ENCODE measurements at regions not wholly inside any gene's neighbourhood (a gene's known extent, or its start where the extent isn't known, plus 50 kb on each side); places are given as distances from the start of the nearest gene placed in this dataset.

DNA sequence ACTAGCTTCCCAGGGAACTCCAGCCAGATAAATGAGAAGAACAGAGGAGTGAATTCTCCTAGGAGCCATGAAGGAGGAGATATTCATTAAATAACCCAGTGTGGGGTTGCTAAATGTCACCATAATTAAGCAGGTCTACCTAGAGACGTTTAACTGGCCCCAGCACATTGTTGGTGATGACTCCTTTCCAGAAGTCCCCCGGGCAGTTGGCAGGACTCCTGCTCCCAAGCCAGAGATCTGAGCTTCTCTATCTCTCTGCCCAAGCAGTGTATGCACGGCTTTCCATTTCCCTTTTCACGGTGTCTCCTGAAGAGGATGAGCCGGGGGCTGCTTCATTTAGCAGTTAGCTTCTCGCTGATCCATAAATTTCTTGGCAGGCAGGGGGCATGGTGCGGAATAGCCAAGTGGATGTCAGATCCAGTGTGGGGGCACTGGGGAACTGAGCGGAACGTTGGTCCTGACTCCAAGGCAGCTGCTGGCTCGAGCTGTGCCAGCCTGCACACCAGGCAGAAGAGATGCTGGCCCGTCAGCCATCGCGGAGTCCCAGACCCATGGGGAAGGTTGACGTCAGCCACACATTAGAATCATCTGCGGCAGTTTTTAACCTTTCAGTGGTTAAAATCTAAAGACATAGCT, 142.0 kb upstream of the NPY start:
- Histone ChIP-seq H3K36me3 (ENCODE audit: control insufficient read depth in 2 of 3, insufficient read depth in 3 of 3, low read length in 3 of 3) (no peaks in the 10 kb centered on the region), H3K4me1 (ENCODE audit: control insufficient read depth in 2 of 2, insufficient read depth in 2 of 2, low read length in 2 of 2) (no peaks in the 10 kb centered on the region), H3K27me3 (ENCODE audit: control insufficient read depth in 2 of 2, insufficient read depth in 2 of 2, low read length in 2 of 2) (no peaks in the 10 kb centered on the region), H3K4me3 (ENCODE audit: low read length) (no peak overlapping the region), H3K9me3 (ENCODE audit: control insufficient read depth in 2 of 3, low read length in 3 of 3) (no peaks in the 10 kb centered on the region), H3K27ac (ENCODE audit: low read depth, low read length) (no peak overlapping the region)
- Mint-ChIP-seq H3K36me3 (no peaks in the 10 kb centered on the region), H3K27me3 (peaks cover 0 to 36% (median 27%) of the 10 kb centered on the region in 5 donors), H3K4me3 (no peak overlapping the region), H3K27ac (no peak overlapping the region), H3K4me1 (no peaks in the 10 kb centered on the region), H3K9me3 (peaks cover 0 to 4% (median 0%) of the 10 kb centered on the region in 11 donors)
- ChIA-PET CTCF (interaction anchor here (0.6 kb wide), 1 partner anchor 36 kb away, joined by 3 read pairs; no protein-coding TSS in a partner anchor), POLR2A (no interaction called here)
- intact Hi-C loops (cut with micrococcal nuclease) = no loop called here
- DNase-seq (no peak), ATAC-seq (no peak)

- ChIA-PET CTCF (no interaction called here), POLR2A (no interaction called here)
- Mint-ChIP-seq H3K36me3 (no peaks in the 10 kb centered on the region), H3K4me1 (no peaks in the 10 kb centered on the region), H3K27me3 (peaks cover 0 to 24% (median 18%) of the 10 kb centered on the region in 5 donors), H3K27ac (no peak overlapping the region), H3K9me3 (peaks cover 0 to 4% (median 0%) of the 10 kb centered on the region in 11 donors), H3K4me3 (no peak overlapping the region)
- H3K4me3 ChIP-seq (ENCODE audit: low read length) = no peak overlapping the region
- no peaks in the 10 kb centered on the region for H3K27me3 ChIP-seq (ENCODE audit: control insufficient read depth in 2 of 2, insufficient read depth in 2 of 2, low read length in 2 of 2)
- no peaks in the 10 kb centered on the region for H3K36me3 ChIP-seq (ENCODE audit: control insufficient read depth in 2 of 3, insufficient read depth in 3 of 3, low read length in 3 of 3)
- no peaks in the 10 kb centered on the region for H3K4me1 ChIP-seq (ENCODE audit: control insufficient read depth in 2 of 2, insufficient read depth in 2 of 2, low read length in 2 of 2)
- intact Hi-C loops (cut with micrococcal nuclease) = no loop called here
- ATAC-seq (no peak), DNase-seq (no peak)
- no peaks in the 10 kb centered on the region for H3K9me3 ChIP-seq (ENCODE audit: control insufficient read depth in 2 of 3, low read length in 3 of 3)
- H3K27ac ChIP-seq (ENCODE audit: low read depth, low read length) = no peak overlapping the region
These were observed 140.4 kb upstream of the NPY start for GRCh38 chr7:24143547-24143946.

DNA sequence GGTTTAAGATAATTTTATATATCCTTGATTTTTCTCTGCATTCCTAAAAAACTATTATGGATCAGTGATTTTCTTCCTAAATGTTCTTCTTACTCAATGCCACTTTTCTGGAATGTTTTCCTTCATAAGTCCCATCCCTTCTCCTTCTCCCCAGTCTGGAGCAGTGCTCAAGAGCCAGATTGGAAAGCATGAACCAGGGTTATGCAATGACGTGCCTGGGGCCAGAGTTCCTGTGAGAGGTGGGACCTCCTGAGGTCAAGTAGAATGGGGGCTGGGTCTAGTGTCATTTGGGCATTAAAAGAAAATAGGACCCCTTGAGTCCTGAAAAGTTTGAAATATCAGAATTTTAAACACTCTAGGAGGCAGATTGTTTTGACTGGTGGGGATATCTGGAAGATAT, 132.0 kb upstream of the NPY start:
- intact Hi-C loops (cut with micrococcal nuclease) = no loop called here
- peaks cover 3 to 25% (median 13%) of the 10 kb centered on the region in 11 donors for H3K9me3 Mint-ChIP-seq
- H3K4me3 Mint-ChIP-seq = no peak overlapping the region
- H3K27ac Mint-ChIP-seq = no peak overlapping the region
- ChIA-PET POLR2A (no interaction called here), CTCF (no interaction called here)
- no peaks in the 10 kb centered on the region for H3K27me3 ChIP-seq (ENCODE audit: control insufficient read depth in 2 of 2, insufficient read depth in 2 of 2, low read length in 2 of 2)
- H3K4me1 Mint-ChIP-seq = no peaks in the 10 kb centered on the region
- H3K27ac ChIP-seq (ENCODE audit: low read depth, low read length) = no peak overlapping the region
- H3K27me3 Mint-ChIP-seq = peaks cover 3 to 32% (median 17%) of the 10 kb centered on the region in 5 donors
- no peaks in the 10 kb centered on the region for H3K36me3 ChIP-seq (ENCODE audit: control insufficient read depth in 2 of 3, insufficient read depth in 3 of 3, low read length in 3 of 3)
- ATAC-seq (no peak), DNase-seq (no peak)
- H3K36me3 Mint-ChIP-seq = peaks cover 0 to 7% (median 0%) of the 10 kb centered on the region in 5 donors
- no peaks in the 10 kb centered on the region for H3K4me1 ChIP-seq (ENCODE audit: control insufficient read depth in 2 of 2, insufficient read depth in 2 of 2, low read length in 2 of 2)
- H3K4me3 ChIP-seq (ENCODE audit: low read length) = no peak overlapping the region
- no peaks in the 10 kb centered on the region for H3K9me3 ChIP-seq (ENCODE audit: control insufficient read depth in 2 of 3, low read length in 3 of 3)

- Histone ChIP-seq H3K4me3 (ENCODE audit: low read length) (no peak overlapping the region), H3K27me3 (ENCODE audit: control insufficient read depth in 2 of 2, insufficient read depth in 2 of 2, low read length in 2 of 2) (no peaks in the 10 kb centered on the region), H3K9me3 (ENCODE audit: control insufficient read depth in 2 of 3, low read length in 3 of 3) (no peaks in the 10 kb centered on the region), H3K36me3 (ENCODE audit: control insufficient read depth in 2 of 3, insufficient read depth in 3 of 3, low read length in 3 of 3) (no peaks in the 10 kb centered on the region), H3K27ac (ENCODE audit: low read depth, low read length) (no peak overlapping the region), H3K4me1 (ENCODE audit: control insufficient read depth in 2 of 2, insufficient read depth in 2 of 2, low read length in 2 of 2) (no peaks in the 10 kb centered on the region)
- CTCF ChIA-PET = no interaction called here
- no peak overlapping the region for H3K27ac Mint-ChIP-seq
- POLR2A ChIA-PET = no interaction called here
- peaks cover 0 to 7% (median 0%) of the 10 kb centered on the region in 5 donors for H3K36me3 Mint-ChIP-seq
- H3K4me1 Mint-ChIP-seq = no peaks in the 10 kb centered on the region
- H3K9me3 Mint-ChIP-seq = peaks cover 3 to 25% (median 13%) of the 10 kb centered on the region in 11 donors
- DNase-seq = no peak
- peaks cover 3 to 32% (median 17%) of the 10 kb centered on the region in 5 donors for H3K27me3 Mint-ChIP-seq
- intact Hi-C loops (cut with micrococcal nuclease) = no loop called here
- ATAC-seq = no peak
- H3K4me3 Mint-ChIP-seq = no peak overlapping the region
These were observed 131.6 kb upstream of the NPY start for GRCh38 chr7:24152356-24152755.

- CTCF ChIA-PET = no interaction called here
- Histone ChIP-seq H3K9me3 (ENCODE audit: control insufficient read depth in 2 of 3, low read length in 3 of 3) (no peaks in the 10 kb centered on the region), H3K27me3 (ENCODE audit: control insufficient read depth in 2 of 2, insufficient read depth in 2 of 2, low read length in 2 of 2) (no peaks in the 10 kb centered on the region), H3K4me1 (ENCODE audit: control insufficient read depth in 2 of 2, insufficient read depth in 2 of 2, low read length in 2 of 2) (no peaks in the 10 kb centered on the region), H3K4me3 (ENCODE audit: low read length) (no peak overlapping the region), H3K36me3 (ENCODE audit: control insufficient read depth in 2 of 3, insufficient read depth in 3 of 3, low read length in 3 of 3) (no peaks in the 10 kb centered on the region), H3K27ac (ENCODE audit: low read depth, low read length) (no peak overlapping the region)
- ATAC-seq = no peak
- Mint-ChIP-seq H3K4me1 (no peaks in the 10 kb centered on the region), H3K27me3 (peaks cover 3 to 32% (median 17%) of the 10 kb centered on the region in 5 donors), H3K27ac (no peak overlapping the region), H3K4me3 (no peak overlapping the region), H3K9me3 (peaks cover 3 to 25% (median 13%) of the 10 kb centered on the region in 11 donors), H3K36me3 (peaks cover 0 to 7% (median 0%) of the 10 kb centered on the region in 5 donors)
- intact Hi-C loops (cut with micrococcal nuclease) = no loop called here
- DNase-seq = no peak
- POLR2A ChIA-PET = no interaction called here
These were observed 131.0 kb upstream of the NPY start for GRCh38 chr7:24152877-24153472.

GRCh38 chr7:24157666-24158065, 126.3 kb upstream of the NPY start:
- ChIA-PET CTCF (no interaction called here), POLR2A (no interaction called here)
- no peak overlapping the region for H3K4me3 ChIP-seq (ENCODE audit: low read length)
- intact Hi-C loops (cut with micrococcal nuclease) = no loop called here
- ATAC-seq (no peak), DNase-seq (no peak)
- H3K9me3 ChIP-seq (ENCODE audit: control insufficient read depth in 2 of 3, low read length in 3 of 3) = no peaks in the 10 kb centered on the region
- Mint-ChIP-seq H3K27ac (no peak overlapping the region), H3K9me3 (peaks cover 0 to 3% (median 0%) of the 10 kb centered on the region in 11 donors), H3K4me3 (no peak overlapping the region), H3K27me3 (peaks cover 0 to 13% (median 5%) of the 10 kb centered on the region in 5 donors), H3K4me1 (no peaks in the 10 kb centered on the region), H3K36me3 (no peaks in the 10 kb centered on the region)
- H3K27me3 ChIP-seq (ENCODE audit: control insufficient read depth in 2 of 2, insufficient read depth in 2 of 2, low read length in 2 of 2) = no peaks in the 10 kb centered on the region
- no peak overlapping the region for H3K27ac ChIP-seq (ENCODE audit: low read depth, low read length)
- no peaks in the 10 kb centered on the region for H3K4me1 ChIP-seq (ENCODE audit: control insufficient read depth in 2 of 2, insufficient read depth in 2 of 2, low read length in 2 of 2)
- H3K36me3 ChIP-seq (ENCODE audit: control insufficient read depth in 2 of 3, insufficient read depth in 3 of 3, low read length in 3 of 3) = no peaks in the 10 kb centered on the region

- Histone ChIP-seq H3K36me3 (ENCODE audit: control insufficient read depth in 2 of 3, insufficient read depth in 3 of 3, low read length in 3 of 3) (no peaks in the 10 kb centered on the region), H3K4me3 (ENCODE audit: low read length) (no peak overlapping the region), H3K9me3 (ENCODE audit: control insufficient read depth in 2 of 3, low read length in 3 of 3) (no peaks in the 10 kb centered on the region), H3K27ac (ENCODE audit: low read depth, low read length) (no peak overlapping the region), H3K27me3 (ENCODE audit: control insufficient read depth in 2 of 2, insufficient read depth in 2 of 2, low read length in 2 of 2) (no peaks in the 10 kb centered on the region), H3K4me1 (ENCODE audit: control insufficient read depth in 2 of 2, insufficient read depth in 2 of 2, low read length in 2 of 2) (no peaks in the 10 kb centered on the region)
- H3K4me1 Mint-ChIP-seq = no peaks in the 10 kb centered on the region
- H3K27me3 Mint-ChIP-seq = peaks cover 0 to 21% (median 5%) of the 10 kb centered on the region in 5 donors
- no peak for ATAC-seq
- ChIA-PET CTCF (no interaction called here), POLR2A (no interaction called here)
- no peaks in the 10 kb centered on the region for H3K36me3 Mint-ChIP-seq
- no peak overlapping the region for H3K4me3 Mint-ChIP-seq
- intact Hi-C loops (cut with micrococcal nuclease) = no loop called here
- no peak for DNase-seq
- peaks cover 0 to 10% (median 0%) of the 10 kb centered on the region in 11 donors for H3K9me3 Mint-ChIP-seq
- H3K27ac Mint-ChIP-seq = no peak overlapping the region
These were observed 125.0 kb upstream of the NPY start for GRCh38 chr7:24158975-24159374.

Data from naive thymus-derived CD4-positive, alpha-beta T cell (primary cell).